ENCODE measurements at regions not wholly inside any gene's neighbourhood (a gene's known extent, or its start where the extent isn't known, plus 50 kb on each side); places are given as distances from the start of the nearest gene placed in this dataset.

DNA sequence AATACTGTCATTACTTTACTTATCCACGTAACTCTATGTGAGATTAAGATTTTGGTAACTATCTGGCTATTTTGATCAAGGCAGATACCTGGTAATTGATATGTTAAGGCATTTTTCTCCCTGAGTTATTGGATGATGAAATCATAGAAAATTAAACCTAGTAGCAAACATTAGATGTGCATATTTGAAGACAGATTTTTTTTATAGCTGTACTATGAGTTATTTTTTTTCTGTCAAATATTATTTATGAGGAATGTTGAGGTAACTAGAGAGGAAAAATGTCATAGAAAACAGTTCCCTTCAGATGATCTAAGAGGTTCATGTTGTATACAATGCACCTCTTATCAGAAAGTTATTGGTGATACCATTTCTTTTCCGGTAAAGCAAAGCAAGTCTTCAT lies 64.9 kb upstream of the SLC38A2 start:
- H3K4me1 ChIP-seq (ENCODE audit: control insufficient read depth, insufficient read depth, low read length) = peaks cover 5% of the 10 kb centered on the region; the same call in 1 of the 2 replicates
- H3K27ac ChIP-seq (ENCODE audit: low read depth, low read length) = no peak overlapping the region

DNA sequence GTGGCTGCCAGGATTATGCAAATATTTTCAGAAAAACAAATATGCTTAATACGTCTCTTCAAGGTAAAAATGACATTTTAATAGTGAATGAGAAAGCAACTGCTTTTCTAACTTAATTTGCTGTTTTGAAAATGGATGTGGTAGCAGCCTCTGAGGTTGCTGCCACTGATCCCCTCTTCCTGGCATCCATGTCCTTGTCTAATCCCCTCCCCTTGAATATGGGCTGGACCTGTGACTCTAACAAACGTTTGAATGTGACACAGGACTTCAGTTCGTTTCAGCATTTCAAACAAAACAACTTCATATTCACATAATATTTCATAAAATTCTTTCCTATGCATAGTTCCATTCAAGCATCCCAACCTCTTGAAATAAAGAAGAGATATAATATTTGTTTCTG lies 64.2 kb upstream of the SLC38A2 start:
- H3K9me3 ChIP-seq (ENCODE audit: control insufficient read depth, insufficient read depth, low read length) = no peaks in the 10 kb centered on the region
- no peak overlapping the region for H3K27ac ChIP-seq (ENCODE audit: low read depth, low read length)
- H3K36me3 ChIP-seq (ENCODE audit: control insufficient read depth, insufficient read depth, low read length) = no peaks in the 10 kb centered on the region
- H3K27me3 ChIP-seq (ENCODE audit: control insufficient read depth, insufficient read depth, low read length) = no peaks in the 10 kb centered on the region
- H3K4me3 ChIP-seq (ENCODE audit: low read depth, low read length) = no peak overlapping the region
- H3K9ac ChIP-seq (ENCODE audit: low read depth, low read length) = no peak overlapping the region
- peaks cover 5% of the 10 kb centered on the region; the same call in 1 of the 2 replicates for H3K4me1 ChIP-seq (ENCODE audit: control insufficient read depth, insufficient read depth, low read length)

More for the DNA sequence above, 64.9 kb upstream of the SLC38A2 start:
- H3K27me3 ChIP-seq (ENCODE audit: control insufficient read depth, insufficient read depth, low read length) = no peaks in the 10 kb centered on the region
- H3K9me3 ChIP-seq (ENCODE audit: control insufficient read depth, insufficient read depth, low read length) = no peaks in the 10 kb centered on the region
- H3K4me3 ChIP-seq (ENCODE audit: low read depth, low read length) = no peak overlapping the region
- H3K9ac ChIP-seq (ENCODE audit: low read depth, low read length) = no peak overlapping the region
- no peaks in the 10 kb centered on the region for H3K36me3 ChIP-seq (ENCODE audit: control insufficient read depth, insufficient read depth, low read length)

DNA sequence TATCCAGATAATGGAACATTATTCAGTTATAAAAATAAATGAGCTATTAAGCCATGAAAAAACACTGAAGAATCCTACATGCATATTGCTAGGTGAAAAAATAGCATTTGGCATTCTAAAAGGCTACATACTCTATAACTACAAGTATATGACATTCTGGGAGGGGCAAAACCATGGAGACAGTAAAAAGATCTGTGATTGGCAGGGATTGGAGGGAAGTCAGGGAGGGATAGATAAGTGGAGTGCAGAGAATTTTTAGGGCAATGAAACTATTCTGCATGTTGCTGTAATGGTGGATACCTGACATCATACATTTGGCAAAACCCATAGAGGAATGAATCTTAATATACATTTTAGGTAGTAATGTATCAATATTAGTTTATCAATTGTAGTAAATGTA lies 63.1 kb upstream of the SLC38A2 start:
- Histone ChIP-seq H3K27ac (ENCODE audit: low read depth, low read length) (no peak overlapping the region), H3K9ac (ENCODE audit: low read depth, low read length) (no peak overlapping the region), H3K4me1 (ENCODE audit: control insufficient read depth, insufficient read depth, low read length) (peaks cover 6% of the 10 kb centered on the region), H3K9me3 (ENCODE audit: control insufficient read depth, insufficient read depth, low read length) (no peaks in the 10 kb centered on the region), H3K27me3 (ENCODE audit: control insufficient read depth, insufficient read depth, low read length) (no peaks in the 10 kb centered on the region), H3K36me3 (ENCODE audit: control insufficient read depth, insufficient read depth, low read length) (no peaks in the 10 kb centered on the region), H3K4me3 (ENCODE audit: low read depth, low read length) (no peak overlapping the region)

DNA sequence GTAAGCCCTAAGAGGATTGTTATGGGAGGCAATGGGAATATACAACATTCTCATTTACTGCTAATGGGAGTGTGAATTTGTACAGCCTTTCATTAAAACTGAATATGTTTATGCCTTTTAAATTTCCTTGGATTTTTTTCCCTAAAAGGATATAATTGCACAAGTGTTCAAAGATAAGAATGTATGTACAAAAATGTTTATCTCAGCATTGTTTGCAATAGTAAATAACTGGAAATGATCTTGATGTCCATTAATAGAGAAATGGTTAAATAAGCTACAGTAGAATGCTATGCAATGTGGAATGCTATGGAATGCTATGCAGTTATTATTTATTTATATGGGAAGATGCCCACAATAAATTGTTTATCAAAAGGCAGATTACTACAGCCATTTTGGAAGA lies 62.5 kb upstream of the SLC38A2 start:
- H3K9ac ChIP-seq (ENCODE audit: low read depth, low read length) = no peak overlapping the region
- H3K4me1 ChIP-seq (ENCODE audit: control insufficient read depth, insufficient read depth, low read length) = peaks cover 12% of the 10 kb centered on the region
- no peaks in the 10 kb centered on the region for H3K9me3 ChIP-seq (ENCODE audit: control insufficient read depth, insufficient read depth, low read length)
- H3K36me3 ChIP-seq (ENCODE audit: control insufficient read depth, insufficient read depth, low read length) = no peaks in the 10 kb centered on the region
- no peak overlapping the region for H3K27ac ChIP-seq (ENCODE audit: low read depth, low read length)
- no peaks in the 10 kb centered on the region for H3K27me3 ChIP-seq (ENCODE audit: control insufficient read depth, insufficient read depth, low read length)
- no peak overlapping the region for H3K4me3 ChIP-seq (ENCODE audit: low read depth, low read length)

DNA sequence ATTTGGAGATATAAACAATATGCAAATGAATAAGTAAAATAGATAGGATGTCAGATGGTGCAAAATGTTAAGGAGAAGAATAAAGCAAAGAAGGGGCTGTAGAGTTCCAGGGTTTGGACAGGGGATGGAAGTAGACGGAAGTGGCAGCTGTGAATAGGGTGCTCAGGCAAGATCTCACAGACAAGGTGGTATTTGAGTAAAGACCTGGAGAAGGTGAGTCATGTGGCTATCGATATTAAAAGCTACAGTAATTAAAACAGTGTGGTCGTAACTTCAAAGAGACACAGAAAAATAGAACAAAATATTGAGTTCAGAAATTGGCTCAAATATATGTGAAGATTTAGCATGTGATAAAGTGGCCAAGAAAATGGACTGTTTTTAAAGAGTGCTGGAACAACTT lies 61.3 kb upstream of the SLC38A2 start:
- Histone ChIP-seq H3K9ac (ENCODE audit: low read depth, low read length) (no peak overlapping the region), H3K9me3 (ENCODE audit: control insufficient read depth, insufficient read depth, low read length) (no peaks in the 10 kb centered on the region), H3K4me1 (ENCODE audit: control insufficient read depth, insufficient read depth, low read length) (peaks cover 12% of the 10 kb centered on the region), H3K27me3 (ENCODE audit: control insufficient read depth, insufficient read depth, low read length) (no peaks in the 10 kb centered on the region), H3K36me3 (ENCODE audit: control insufficient read depth, insufficient read depth, low read length) (no peaks in the 10 kb centered on the region), H3K27ac (ENCODE audit: low read depth, low read length) (no peak overlapping the region), H3K4me3 (ENCODE audit: low read depth, low read length) (no peak overlapping the region)

DNA sequence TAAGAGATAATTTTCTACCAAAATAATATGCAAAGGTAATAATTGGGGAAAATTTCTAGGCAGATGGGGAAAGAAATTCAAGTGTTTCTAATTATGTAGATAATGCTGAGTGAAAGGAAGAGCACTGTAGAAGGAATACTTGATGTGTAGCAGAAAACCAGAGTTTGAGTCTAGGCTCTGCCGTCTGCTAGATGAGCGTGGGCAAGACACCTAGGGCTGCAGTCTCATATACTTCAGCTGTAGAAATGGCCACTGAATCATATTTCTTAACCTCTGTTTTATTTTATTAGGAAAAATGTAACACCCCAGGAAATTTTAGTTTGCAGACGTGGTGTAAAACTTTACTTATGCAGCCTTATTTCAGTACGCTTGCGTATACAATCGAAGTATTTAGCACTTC lies 59.8 kb upstream of the SLC38A2 start:
- Histone ChIP-seq H3K9me3 (ENCODE audit: control insufficient read depth, insufficient read depth, low read length) (peaks cover 3% of the 10 kb centered on the region; the same call in 1 of the 2 replicates), H3K9ac (ENCODE audit: low read depth, low read length) (no peak overlapping the region), H3K36me3 (ENCODE audit: control insufficient read depth, insufficient read depth, low read length) (no peaks in the 10 kb centered on the region), H3K27me3 (ENCODE audit: control insufficient read depth, insufficient read depth, low read length) (no peaks in the 10 kb centered on the region), H3K4me1 (ENCODE audit: control insufficient read depth, insufficient read depth, low read length) (peaks cover 12% of the 10 kb centered on the region), H3K4me3 (ENCODE audit: low read depth, low read length) (no peak overlapping the region), H3K27ac (ENCODE audit: low read depth, low read length) (no peak overlapping the region)

DNA sequence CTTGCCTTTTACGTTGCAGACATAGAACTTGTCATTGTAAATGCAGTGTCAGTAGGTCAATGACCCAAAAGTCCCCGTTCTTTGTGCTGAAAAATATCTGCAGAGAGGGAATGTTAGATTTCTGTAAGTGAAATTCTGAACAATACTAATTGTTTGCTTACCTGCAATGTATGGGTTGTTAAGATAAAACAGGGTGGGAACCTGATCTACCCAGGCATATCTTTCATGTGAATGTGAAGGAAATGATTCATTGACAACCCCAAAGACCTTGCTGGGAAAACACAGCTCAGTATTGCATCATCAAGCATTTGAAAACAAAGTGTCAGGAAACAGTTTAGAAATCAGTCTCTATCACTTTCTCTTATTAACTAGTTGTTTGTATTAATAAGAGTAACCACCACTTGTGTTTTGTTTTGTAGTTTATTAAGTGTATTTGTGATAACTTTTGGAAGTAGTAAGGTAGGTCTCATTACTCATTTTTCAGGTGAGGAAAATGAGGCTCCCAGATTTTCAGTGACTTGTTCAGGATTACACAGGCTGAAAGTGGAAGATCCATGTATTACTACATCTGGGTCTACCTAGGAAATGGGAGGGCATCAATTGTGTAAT lies 57.9 kb upstream of the SLC38A2 start:
- Histone ChIP-seq H3K27me3 (ENCODE audit: control insufficient read depth, insufficient read depth, low read length) (no peaks in the 10 kb centered on the region), H3K27ac (ENCODE audit: low read depth, low read length) (peak overlapping the region; percentile 74), H3K4me3 (ENCODE audit: low read depth, low read length) (no peak overlapping the region), H3K36me3 (ENCODE audit: control insufficient read depth, insufficient read depth, low read length) (no peaks in the 10 kb centered on the region), H3K9me3 (ENCODE audit: control insufficient read depth, insufficient read depth, low read length) (peaks cover 13% of the 10 kb centered on the region), H3K9ac (ENCODE audit: low read depth, low read length) (no peak overlapping the region), H3K4me1 (ENCODE audit: control insufficient read depth, insufficient read depth, low read length) (peaks cover 12% of the 10 kb centered on the region)

Data from HUES48 (cell line).